Natural killer cell treated with Interleukin-12 subunit alpha and Interleukin-12 subunit beta and Interleukin-15 and Interleukin-18, amount 100 ng/mL, for 72 hours (primary cell): ENCODE measurements at regions not wholly inside any gene's neighbourhood (a gene's known extent, or its start where the extent isn't known, plus 50 kb on each side); places are given as distances from the start of the nearest gene placed in this dataset.
"Not testable (repeated sequence)": the region's sequence is repeated elsewhere in the genome, so short reads cannot be mapped to it uniquely, and the experiment has no call there.

Experiments
- ATAC-seq, 2 donors: fragments of 150-1000 bp; cut with Tn5 transposase in 1 of 2; sonication (Bioruptor Pico), chemical (Tn5 transposase) in 1 of 2; 2 replicates each; pipeline ENCODE4 v1.10.0; 2021
- DNase-seq: peaks from one replicate; pipeline ENCODE4 v3.0.0; 2022; ENCODE audit warnings: low spot score
- H3K27ac Mint-ChIP-seq, 2 donors: 1 replicate in 1 of 2; 2 replicates in 1 of 2; pipeline ENCODE4 v1.8.0; 2022; ENCODE audit warnings: mixed read lengths in 2 of 2, mild to moderate bottlenecking in 1 of 2, moderate library complexity in 1 of 2
- H3K27me3 Mint-ChIP-seq, 2 donors: 1 replicate in 1 of 2; 2 replicates in 1 of 2; pipeline ENCODE4 v1.8.0; 2022; ENCODE audit warnings: mixed read lengths in 2 of 2
- H3K36me3 Mint-ChIP-seq: one replicate; pipeline ENCODE4 v1.8.0; 2022; ENCODE audit warnings: mixed read lengths
- H3K4me1 Mint-ChIP-seq, 2 donors: 1 replicate in 1 of 2; 2 replicates in 1 of 2; pipeline ENCODE4 v1.8.0; 2022; ENCODE audit warnings: low read depth in 2 of 2, mixed read lengths in 2 of 2, mild to moderate bottlenecking in 1 of 2
- H3K4me3 Mint-ChIP-seq: one replicate; pipeline ENCODE4 v1.8.0; 2022; ENCODE audit warnings: mixed read lengths
- H3K9me3 Mint-ChIP-seq: 2 replicates; pipeline ENCODE4 v1.8.0; 2022; ENCODE audit warnings: mixed read lengths

DNA sequence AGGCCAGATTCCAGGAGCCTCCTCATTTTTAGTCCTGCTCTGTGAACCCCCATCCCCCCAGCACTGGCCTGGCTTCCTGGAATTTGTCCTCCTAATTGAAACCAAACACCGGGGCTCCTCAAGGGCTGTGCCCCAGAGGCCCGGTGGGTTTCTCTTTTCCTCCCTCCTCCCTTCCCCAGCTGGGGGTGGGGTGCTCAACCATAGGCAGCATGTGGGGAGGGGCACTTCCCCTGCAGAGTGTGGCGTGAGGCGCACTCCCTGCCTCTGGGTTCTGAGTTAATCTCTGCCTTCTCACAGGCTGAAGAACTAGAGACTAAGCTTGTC, 67.5 kb upstream of the ACOT11 start:
- DNase-seq, result no peak
- no peaks in the 10 kb centered on the region for H3K36me3 Mint-ChIP-seq
- ATAC-seq, result peak in 1 of 2 donors; percentile 5
- peaks cover 61 to 63% of the 10 kb centered on the region in 2 donors for H3K4me1 Mint-ChIP-seq
- no peaks in the 10 kb centered on the region for H3K9me3 Mint-ChIP-seq
- H3K4me3 Mint-ChIP-seq, result peak overlapping the region; percentile 69
- peak overlapping the region; percentile 22 to 47 for H3K27ac Mint-ChIP-seq
- H3K27me3 Mint-ChIP-seq, result no peaks in the 10 kb centered on the region

DNA sequence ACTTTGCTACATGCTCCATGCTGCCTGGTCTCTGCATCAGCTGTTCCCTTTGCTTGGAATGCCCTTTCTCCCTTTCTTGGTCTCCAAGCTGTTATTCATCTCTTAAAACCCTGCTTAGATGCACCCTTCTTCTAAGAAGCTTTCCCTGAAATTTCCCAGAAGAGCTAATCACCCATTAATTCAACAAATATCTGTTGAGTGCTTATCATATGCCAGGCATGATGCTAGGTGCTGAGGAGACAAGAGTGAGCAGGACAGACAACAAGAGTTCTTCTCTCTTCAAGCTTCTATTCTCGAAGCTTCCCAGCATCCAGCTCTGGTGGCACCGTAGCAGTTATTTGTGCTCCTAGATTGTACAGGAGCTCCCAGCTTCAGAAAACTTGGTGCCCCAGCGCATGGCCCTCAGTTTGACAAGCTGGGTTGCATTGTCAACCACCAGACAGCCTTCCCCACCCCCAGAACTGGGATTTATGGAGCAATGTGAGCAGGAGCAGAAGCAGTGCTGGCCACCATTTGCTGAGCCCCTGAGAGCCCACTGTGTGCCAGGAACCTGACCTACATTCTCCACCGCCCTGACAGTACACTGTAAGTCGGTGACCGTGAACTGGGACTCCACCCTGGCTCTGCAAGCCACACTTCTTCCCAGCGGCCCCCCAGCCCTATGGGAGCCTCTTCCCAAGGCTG, 68.0 kb upstream of the ACOT11 start:
- Mint-ChIP-seq H3K27ac (peak overlapping the region; percentile 22 to 47), H3K4me3 (peak overlapping the region; percentile 1), H3K9me3 (no peaks in the 10 kb centered on the region), H3K36me3 (no peaks in the 10 kb centered on the region), H3K4me1 (peaks cover 59 to 61% of the 10 kb centered on the region in 2 donors), H3K27me3 (no peaks in the 10 kb centered on the region)
- ATAC-seq, result no peak
- DNase-seq, result no peak

DNA sequence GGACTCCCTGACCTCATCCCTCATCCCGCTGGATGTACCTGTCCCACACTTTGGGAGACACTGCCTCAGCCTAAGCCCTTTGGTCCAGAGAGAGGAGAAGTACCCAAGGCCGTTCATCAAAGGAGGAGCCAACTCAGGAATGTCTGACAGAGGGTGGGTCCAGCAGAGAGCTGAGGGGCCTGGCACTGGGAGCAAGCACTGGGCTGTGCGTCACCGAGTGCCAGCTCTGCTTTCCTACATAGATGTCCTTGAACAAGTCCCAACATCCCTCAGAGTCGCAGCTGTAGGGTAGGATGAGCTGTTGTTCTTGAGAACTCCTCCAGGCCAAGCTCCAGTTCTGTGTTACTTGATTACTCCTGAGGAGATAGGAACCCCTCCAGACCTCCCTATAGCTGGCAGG, 68.8 kb upstream of the ACOT11 start:
- peaks cover 56 to 58% of the 10 kb centered on the region in 2 donors for H3K4me1 Mint-ChIP-seq
- no peak overlapping the region for H3K27ac Mint-ChIP-seq
- no peak overlapping the region for H3K4me3 Mint-ChIP-seq
- no peaks in the 10 kb centered on the region for H3K9me3 Mint-ChIP-seq
- H3K27me3 Mint-ChIP-seq, result no peaks in the 10 kb centered on the region
- ATAC-seq (no peak), DNase-seq (no peak)
- no peaks in the 10 kb centered on the region for H3K36me3 Mint-ChIP-seq

DNA sequence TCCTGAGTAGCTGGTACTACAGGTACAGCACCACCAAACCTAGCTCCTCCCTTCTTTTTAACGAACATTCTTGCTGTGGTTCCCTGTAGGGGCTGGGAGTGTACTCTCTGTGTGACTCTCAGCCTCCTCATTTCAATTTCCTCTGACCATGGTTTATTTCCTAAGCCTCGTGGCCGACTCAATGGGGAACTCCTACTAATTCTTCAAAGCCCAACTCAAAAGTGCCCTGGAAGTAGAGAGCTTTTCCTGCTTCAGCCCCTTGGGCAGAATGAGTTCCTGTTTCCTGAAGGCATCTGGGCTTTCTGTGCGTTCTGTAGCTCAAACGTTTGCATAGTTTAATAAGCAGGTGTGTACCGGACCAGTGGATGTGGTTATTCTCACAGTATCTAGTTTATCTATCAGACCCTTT, 70.9 kb upstream of the ACOT11 start:
- Mint-ChIP-seq H3K4me1 (peaks cover 57 to 60% of the 10 kb centered on the region in 2 donors), H3K4me3 (peak overlapping the region; percentile 4), H3K27me3 (no peaks in the 10 kb centered on the region), H3K9me3 (no peaks in the 10 kb centered on the region), H3K27ac (peak overlapping the region in 1 of 2 donors; percentile 49), H3K36me3 (no peaks in the 10 kb centered on the region)
- DNase-seq (no peak), ATAC-seq (no peak)

DNA sequence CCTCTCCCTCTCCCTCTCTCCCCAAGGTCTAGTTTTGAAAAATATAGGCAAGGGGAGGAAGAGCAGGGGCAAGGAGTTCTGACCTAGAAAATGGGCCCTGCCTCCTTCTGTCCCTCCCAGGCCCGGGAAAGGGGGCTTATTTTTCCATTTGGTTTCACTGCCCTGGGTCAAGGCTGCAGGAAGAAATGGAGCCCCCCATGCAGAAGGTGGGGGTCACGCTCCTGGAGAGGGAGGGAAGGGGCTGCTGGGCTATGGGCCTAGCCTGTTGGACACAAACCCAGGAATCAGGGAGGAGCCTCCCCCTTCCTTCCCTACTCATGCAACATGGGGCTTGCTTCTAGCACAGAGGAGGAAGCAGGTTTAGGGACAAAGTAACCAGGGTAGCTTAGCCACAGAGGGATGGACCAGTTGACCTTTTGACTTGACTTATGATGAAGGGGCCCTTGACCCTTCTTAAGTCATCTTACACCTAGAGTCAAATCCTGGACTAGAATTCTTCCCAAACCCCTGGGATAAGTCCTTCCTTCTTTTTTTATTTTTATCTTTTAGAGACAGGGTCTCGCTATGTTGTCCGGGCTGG, 70.4 kb upstream of the SSBP3 start:
- no peak for ATAC-seq

DNA sequence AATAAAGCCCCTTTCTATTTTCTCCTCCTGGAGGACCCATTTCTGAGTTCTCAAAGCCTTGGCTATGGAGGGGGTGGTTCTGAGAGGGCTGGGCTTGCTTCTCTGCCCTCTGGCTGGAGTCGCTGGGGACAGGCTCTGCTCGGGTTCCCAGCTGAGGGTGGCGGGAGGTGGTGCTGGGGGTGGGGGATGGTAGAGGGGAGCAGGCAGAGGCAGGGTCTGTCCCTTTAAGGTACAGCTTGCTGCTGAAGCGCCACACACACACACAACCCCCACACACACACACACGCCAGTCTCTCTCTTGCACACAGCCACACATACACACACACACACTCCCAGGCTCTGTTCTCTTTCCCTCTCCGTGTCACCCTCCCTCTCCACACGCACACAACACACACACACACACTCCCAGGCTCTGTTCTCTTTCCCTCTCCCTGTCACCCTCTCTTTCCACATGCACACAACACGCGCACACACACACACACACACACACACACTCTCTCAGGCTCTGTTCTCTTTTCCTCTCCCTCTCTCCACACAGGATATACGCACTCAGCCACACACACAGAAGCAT, 69.8 kb upstream of the SSBP3 start:
- H3K27ac Mint-ChIP-seq, result peak overlapping the region in 1 of 2 donors; percentile 43
- peak overlapping the region; percentile 69 for H3K4me3 Mint-ChIP-seq
- no peaks in the 10 kb centered on the region for H3K9me3 Mint-ChIP-seq
- ATAC-seq, result peak in 1 of 2 donors; percentile 21
- DNase-seq, result no peak
- no peaks in the 10 kb centered on the region for H3K27me3 Mint-ChIP-seq
- H3K4me1 Mint-ChIP-seq, result peaks cover 46 to 49% of the 10 kb centered on the region in 2 donors
- H3K36me3 Mint-ChIP-seq, result no peaks in the 10 kb centered on the region

More for the DNA sequence above, 70.4 kb upstream of the SSBP3 start:
- peak overlapping the region in 1 of 2 donors; percentile 49 for H3K27ac Mint-ChIP-seq
- peak overlapping the region; percentile 69 for H3K4me3 Mint-ChIP-seq
- H3K4me1 Mint-ChIP-seq, result peaks cover 52 to 55% of the 10 kb centered on the region in 2 donors
- H3K36me3 Mint-ChIP-seq, result no peaks in the 10 kb centered on the region
- H3K9me3 Mint-ChIP-seq, result no peaks in the 10 kb centered on the region
- no peaks in the 10 kb centered on the region for H3K27me3 Mint-ChIP-seq
- DNase-seq, result no peak

DNA sequence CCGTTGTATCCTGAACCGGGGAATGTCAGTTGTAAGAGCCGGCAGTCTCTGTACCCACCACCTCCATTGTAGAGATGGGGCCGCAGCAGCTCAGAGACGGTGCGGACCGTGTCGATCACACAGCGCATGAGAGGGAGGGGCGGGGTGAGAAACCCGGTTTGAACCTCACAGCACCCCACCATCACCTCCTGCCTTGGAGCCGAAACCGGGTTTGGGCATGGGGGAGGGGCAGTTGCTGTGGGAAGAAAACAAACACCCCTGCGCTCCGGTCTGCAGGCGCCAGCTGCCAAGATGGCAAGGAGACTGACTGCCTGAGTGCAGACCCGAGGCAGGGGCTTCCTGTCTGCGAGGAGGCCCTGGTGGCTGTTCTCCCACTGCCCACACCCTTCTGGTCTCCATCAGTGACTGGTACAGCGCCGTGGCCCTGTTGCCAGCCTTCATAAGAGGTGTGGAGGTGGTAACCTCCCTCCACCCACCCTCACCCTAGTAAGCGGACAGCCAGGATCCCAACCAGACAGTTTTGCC, 69.2 kb upstream of the SSBP3 start:
- no peaks in the 10 kb centered on the region for H3K36me3 Mint-ChIP-seq
- DNase-seq, result no peak
- H3K4me3 Mint-ChIP-seq, result peak overlapping the region; percentile 55
- peaks cover 40 to 43% of the 10 kb centered on the region in 2 donors for H3K4me1 Mint-ChIP-seq
- ATAC-seq, result peak; percentile 49 to 60
- H3K27ac Mint-ChIP-seq, result peak overlapping the region in 1 of 2 donors; percentile 43
- H3K27me3 Mint-ChIP-seq, result no peaks in the 10 kb centered on the region
- no peaks in the 10 kb centered on the region for H3K9me3 Mint-ChIP-seq

DNA sequence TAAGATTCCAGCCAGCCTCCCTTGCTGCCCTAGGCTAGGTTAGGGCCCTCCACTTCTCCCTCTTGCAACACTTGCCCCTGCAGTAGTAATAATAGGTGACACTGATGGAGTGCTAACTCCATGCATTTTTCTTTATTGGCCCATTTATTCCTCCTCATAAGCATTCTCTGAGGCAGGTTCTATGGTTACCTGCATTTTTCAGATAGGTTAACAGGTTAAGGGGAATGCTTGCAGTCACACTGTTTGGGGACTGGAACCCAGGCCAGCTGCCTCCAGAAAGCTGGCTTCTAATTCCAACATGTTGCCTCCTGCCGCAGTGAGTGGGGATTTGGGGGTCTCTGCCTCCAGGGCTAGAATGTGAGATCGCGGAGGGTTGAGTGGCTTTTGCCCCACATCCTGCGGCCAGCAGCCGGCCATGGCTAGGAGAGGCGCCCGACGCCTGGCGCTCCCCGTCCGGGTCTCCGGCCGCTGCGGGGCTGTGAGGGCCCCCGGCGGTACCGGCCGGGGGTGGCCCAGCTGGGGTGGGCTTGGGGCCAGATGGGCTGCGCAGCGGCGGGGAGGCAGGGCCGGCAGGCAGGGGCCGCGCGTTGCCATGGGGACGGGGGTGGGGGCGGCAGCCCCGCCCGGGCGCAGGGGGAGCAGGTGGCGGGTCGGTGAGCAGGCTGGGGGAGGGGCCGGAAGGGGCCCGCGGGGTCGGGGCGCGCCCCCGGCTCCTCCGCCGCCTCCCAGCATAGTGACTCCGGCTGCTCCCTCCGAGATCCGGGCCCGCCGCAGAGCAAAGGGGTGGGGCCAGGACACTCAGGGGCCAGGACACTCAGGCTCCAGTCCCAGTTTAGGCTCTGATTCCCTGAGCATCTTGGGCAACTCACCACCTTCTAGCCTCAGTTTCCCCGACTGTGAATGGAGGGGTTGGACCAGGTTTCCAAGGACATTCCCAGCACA, 68.4 kb upstream of the SSBP3 start:
- H3K36me3 Mint-ChIP-seq, result no peaks in the 10 kb centered on the region

DNA sequence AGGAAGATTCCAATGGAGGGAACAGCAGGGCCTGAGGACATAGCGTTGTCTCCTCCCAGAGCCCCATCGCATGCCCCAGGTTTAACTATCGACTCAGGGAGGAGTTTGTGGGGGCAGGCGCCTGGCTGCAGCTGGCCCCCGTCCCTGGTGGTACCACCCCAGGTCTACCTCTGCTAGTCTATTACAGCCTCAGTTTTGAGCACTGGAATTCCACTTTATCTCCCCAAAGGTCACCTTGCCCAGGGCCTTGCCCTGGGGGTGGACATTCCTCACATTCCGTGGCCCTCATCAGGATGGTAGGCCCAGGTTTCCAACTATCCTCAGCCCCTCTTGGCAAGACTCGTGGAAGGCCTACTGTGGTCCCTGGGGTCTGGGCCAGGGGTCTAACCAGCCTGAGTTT, 65.4 kb upstream of the SSBP3 start:
- Mint-ChIP-seq H3K36me3 (no peaks in the 10 kb centered on the region), H3K4me1 (peaks cover 29 to 36% of the 10 kb centered on the region in 2 donors), H3K27ac (no peak overlapping the region), H3K9me3 (no peaks in the 10 kb centered on the region), H3K27me3 (no peaks in the 10 kb centered on the region), H3K4me3 (no peak overlapping the region)
- DNase-seq, result no peak
- no peak for ATAC-seq

More for the DNA sequence above, 68.4 kb upstream of the SSBP3 start:
- ATAC-seq (peak; percentile 65 to 70), DNase-seq (no peak)
- Mint-ChIP-seq H3K27me3 (no peaks in the 10 kb centered on the region), H3K4me1 (peaks cover 33 to 36% of the 10 kb centered on the region in 2 donors), H3K27ac (no peak overlapping the region), H3K4me3 (peak overlapping the region; percentile 67), H3K9me3 (no peaks in the 10 kb centered on the region)

DNA sequence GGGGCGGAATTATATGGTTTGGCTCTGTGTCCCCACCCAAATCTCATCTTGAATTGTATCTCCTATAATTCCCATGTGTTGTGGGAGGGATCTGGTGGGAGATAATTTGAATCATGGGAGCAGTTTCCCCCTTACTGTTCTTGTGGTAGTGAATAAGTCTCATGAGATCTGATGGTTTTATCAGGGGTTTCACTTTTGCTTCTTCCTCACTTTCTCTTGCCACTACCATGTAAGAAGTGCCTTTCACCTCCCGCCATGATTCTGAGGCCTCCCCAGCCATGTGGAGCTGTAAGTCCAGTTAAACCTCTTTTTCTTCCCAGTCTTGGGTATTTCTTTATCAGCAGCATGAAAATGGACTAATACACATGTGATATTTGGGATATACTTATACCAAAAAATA, 63.2 kb upstream of the SSBP3 start:
- H3K36me3 Mint-ChIP-seq, H3K4me3 Mint-ChIP-seq, H3K27ac Mint-ChIP-seq, ATAC-seq, H3K27me3 Mint-ChIP-seq, H3K9me3 Mint-ChIP-seq, DNase-seq: not testable (repeated sequence)
- peaks cover 22 to 32% of the 10 kb centered on the region in 2 donors for H3K4me1 Mint-ChIP-seq

DNA sequence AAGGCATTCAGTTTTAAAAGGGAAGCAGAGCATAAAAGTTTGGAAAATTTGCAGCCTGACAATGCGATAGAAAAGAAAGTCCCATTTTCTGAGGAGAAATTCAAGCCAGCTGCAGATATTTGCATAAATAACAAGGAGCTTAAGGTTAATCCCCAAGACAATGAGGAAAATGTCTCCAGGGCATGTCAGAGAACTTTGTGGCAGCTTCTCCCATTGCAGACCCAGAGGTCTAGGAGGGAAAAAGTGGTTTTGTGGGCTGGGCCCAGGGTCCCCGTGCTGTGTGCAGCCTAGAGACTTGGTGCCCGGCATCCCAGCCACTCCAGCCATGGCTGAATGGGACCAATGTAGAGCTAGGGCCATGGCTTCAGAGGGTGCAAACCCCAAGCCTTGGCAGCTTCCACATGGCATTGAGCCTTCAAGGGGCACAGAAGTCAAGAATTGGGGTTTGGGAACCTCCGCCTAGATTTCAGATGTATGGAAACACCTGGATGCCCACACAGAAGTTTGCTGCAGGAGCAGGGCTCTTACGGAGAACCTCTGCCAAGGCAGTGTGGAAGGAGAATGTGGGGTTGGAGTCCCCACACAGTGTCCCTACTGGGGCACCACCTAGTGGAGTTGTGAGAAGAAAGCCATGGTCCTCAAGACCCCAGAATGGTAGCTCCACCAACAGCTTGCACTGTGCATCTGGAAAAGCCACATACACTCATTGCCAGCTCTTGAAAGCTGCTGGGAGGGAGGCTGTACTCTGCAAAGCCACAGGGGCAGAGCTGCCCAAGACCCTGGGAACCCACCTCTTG, 62.3 kb upstream of the SSBP3 start:
- ATAC-seq, DNase-seq, H3K36me3 Mint-ChIP-seq, H3K4me3 Mint-ChIP-seq, H3K27ac Mint-ChIP-seq, H3K27me3 Mint-ChIP-seq, H3K9me3 Mint-ChIP-seq: not testable (repeated sequence)
- H3K4me1 Mint-ChIP-seq, result peaks cover 21 to 31% of the 10 kb centered on the region in 2 donors

DNA sequence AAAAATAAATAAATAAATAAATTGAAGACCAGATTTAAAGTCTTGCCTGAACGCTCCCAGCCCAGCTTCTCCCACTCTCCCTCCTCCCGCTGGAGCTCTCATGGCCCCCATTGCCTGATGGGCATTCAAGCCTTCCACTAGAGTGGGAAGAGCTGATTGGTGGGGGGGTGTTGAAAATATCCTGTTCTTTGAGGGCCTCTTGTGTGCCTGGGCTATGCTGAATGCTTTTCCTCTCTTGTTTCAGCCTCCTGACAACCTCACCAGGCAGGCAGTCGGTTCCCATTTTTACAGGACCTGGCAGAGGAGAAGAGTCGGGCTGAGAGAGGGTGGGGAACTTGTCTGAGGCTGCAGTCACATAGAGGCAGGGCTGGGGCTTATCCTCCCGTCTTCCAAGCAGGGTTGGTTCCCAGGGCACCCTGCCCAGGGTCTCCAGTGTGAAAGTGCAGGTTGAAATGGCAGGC, 59.2 kb upstream of the SSBP3 start:
- ATAC-seq, result no peak
- DNase-seq, result no peak
- Mint-ChIP-seq H3K4me3 (no peak overlapping the region), H3K4me1 (peaks cover 27 to 34% of the 10 kb centered on the region in 2 donors), H3K27ac (peak overlapping the region; percentile 63 to 90), H3K36me3 (no peaks in the 10 kb centered on the region), H3K9me3 (no peaks in the 10 kb centered on the region), H3K27me3 (no peaks in the 10 kb centered on the region)
